Spleen (tissue), 11 donors: ENCODE measurements at regions not wholly inside any gene's neighbourhood (a gene's known extent, or its start where the extent isn't known, plus 50 kb on each side); places are given as distances from the start of the nearest gene placed in this dataset.

ENCODE experiments used
- DNase-seq: peaks from one replicate; pipeline ENCODE4 v3.0.0-alpha.2; 2020
- H3K27ac ChIP-seq, 8 donors: fragments of 200-600 bp; sonication (generic) in 7 of 8; 1 replicate in 4 of 8; 2 replicates in 4 of 8; pipeline versions ENCODE4 v1.5.0 to v1.8.0; 2016 to 2021; ENCODE audit warnings: inconsistent platforms in 4 of 8, mild to moderate bottlenecking in 4 of 8, moderate library complexity in 1 of 8
- H3K27me3 ChIP-seq, 7 donors: fragments of 200-600 bp; sonication (generic) in 6 of 7; replicated peaks in 1 of 7; 1 replicate in 4 of 7; 2 replicates in 3 of 7; pipeline versions ENCODE4 v1.5.0 to v1.8.0; 2016 to 2021; ENCODE audit warnings: inconsistent platforms in 3 of 7, mild to moderate bottlenecking in 1 of 7
- H3K36me3 ChIP-seq, 6 donors: fragments of 200-600 bp; sonication (generic) in 5 of 6; 1 replicate in 4 of 6; 2 replicates in 2 of 6; pipeline versions ENCODE4 v1.5.0 to v1.8.0; 2016 to 2021; ENCODE audit warnings: inconsistent platforms in 2 of 6
- H3K4me1 ChIP-seq, 6 donors: fragments of 200-600 bp; sonication (generic) in 5 of 6; 1 replicate in 3 of 6; 2 replicates in 3 of 6; pipeline versions ENCODE4 v1.5.0 to v1.8.0; 2016 to 2021; ENCODE audit warnings: inconsistent platforms in 3 of 6
- H3K4me3 ChIP-seq, 8 donors: fragments of 200-600 bp; sonication (generic) in 7 of 8; 1 replicate in 4 of 8; 2 replicates in 4 of 8; pipeline versions ENCODE4 v1.5.0 to v1.8.0; 2016 to 2021; ENCODE audit warnings: inconsistent platforms in 4 of 8, mild to moderate bottlenecking in 4 of 8, moderate library complexity in 2 of 8
- H3K9me3 ChIP-seq, 8 donors: fragments of 200-600 bp; sonication (generic) in 7 of 8; 1 replicate in 4 of 8; 2 replicates in 4 of 8; pipeline versions ENCODE4 v1.5.0 to v1.8.0; 2016 to 2021; ENCODE audit warnings: inconsistent platforms in 4 of 8
- POLR2A ChIP-seq, 3 donors: fragments of 450-650 bp; IDR thresholded peaks; one replicate each; pipeline ENCODE4 v1.5.1; 2017; ENCODE audit warnings: antibody characterized with exemption in 3 of 3, mild to moderate bottlenecking in 1 of 3
- POLR2AphosphoS5 ChIP-seq, 3 donors: sonication (generic); formaldehyde crosslinking; IDR thresholded peaks; one replicate each; pipeline ENCODE4 v1.5.1; 2017; ENCODE audit warnings: antibody characterized with exemption in 3 of 3
- WGBS, 5 donors: extraction: QIAGEN DNeasy Blood & Tissue Kit in 3 of 5; methylation state at CpG; one replicate each; pipeline versions ENCODE4 v1.1.5 to v1.1.7; 2013 to 2018; 5-methylcytosine and 5-hydroxymethylcytosine counted together
- intact Hi-C: fragments of 100-400 bp; cut with DNase I; formaldehyde crosslinking; loops from one replicate; pipeline ENCODE4 v1.15.0; 2023; ENCODE audit warnings: low total_unique reads
- TF ChIP-seq, protein P1 (sequence below), 11 experiments: fragments of 200-600 bp in 7 of 11; fragments of 450-650 bp in 4 of 11; sonication (generic) in 4 of 11; IDR thresholded peaks in 8 of 11; conservative IDR thresholded peaks in 3 of 11; 1 replicate in 7 of 11; 2 replicates in 4 of 11; pipeline versions ENCODE4 v1.4.0 to v1.8.0; 2016 to 2021; ENCODE audit warnings: antibody characterized with exemption in 11 of 11, inconsistent platforms in 4 of 11, mild to moderate bottlenecking in 1 of 11
- donor health status: healthy with polysubstance abuse.
- donor health status: DM: no; HTN: no; CAD: no; lungs with moderate emphysema.
- donor health status: DM: no; HTN: no; CAD: no.
- donor health status: Bipolar disorder and iron deficiency.
- donor health status: healthy.
- donor health status: DM: no; HTN: no; CAD: no.
- donor health status: DM: yes; HTN: yes; CAD: no.

DNA sequence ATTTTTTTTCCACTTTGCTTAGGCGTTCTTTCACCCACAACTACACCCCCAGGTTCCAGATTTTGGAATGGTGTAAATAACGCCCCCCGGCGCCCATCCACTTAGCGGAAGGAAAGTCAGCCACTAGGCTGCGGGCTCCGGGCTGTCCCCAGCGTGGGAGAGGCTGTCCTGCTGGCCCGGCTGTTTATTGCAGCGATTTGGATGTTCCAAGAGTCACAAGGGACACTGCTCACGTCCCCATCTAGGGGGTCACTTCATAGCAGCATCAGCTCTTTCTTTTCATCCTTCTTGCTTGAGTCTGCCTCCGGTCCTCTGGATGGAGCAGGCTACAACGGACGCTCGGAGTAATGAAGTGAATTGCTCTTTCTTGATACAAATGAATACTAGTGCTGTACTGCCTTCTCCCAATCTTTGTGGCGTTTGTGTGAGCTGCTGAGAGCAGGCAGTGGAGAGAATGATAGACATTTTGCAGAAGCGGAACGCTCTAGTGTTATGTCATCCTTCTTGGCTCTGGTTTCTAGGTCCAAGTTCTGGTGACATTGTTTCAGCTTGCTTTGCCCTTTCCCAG is 50.7 kb upstream of the PAIP2B start:
- WGBS, 5 donors: 2 to 6% (median 4%) methylated on average over 18 of the region's 18 CpGs
- peaks cover 12 to 30% (median 23%) of the 10 kb centered on the region in 6 donors for H3K4me1 ChIP-seq
- H3K27ac ChIP-seq: peak overlapping the region in 4 of 8 donors; percentile 21 to 71 (median 34)
- H3K27me3 ChIP-seq: peaks cover 0 to 81% (median 7%) of the 10 kb centered on the region in 7 donors
- no peaks in the 10 kb centered on the region for H3K9me3 ChIP-seq
- DNase-seq: peak; percentile 78
- intact Hi-C loops: no loop called here
- no peaks in the 10 kb centered on the region for H3K36me3 ChIP-seq
- TF ChIP-seq POLR2AphosphoS5 (IDR thresholded peaks at IDR 0.05): peak in 1 of 3 donors; percentile 6
- TF ChIP-seq, protein P1, sequence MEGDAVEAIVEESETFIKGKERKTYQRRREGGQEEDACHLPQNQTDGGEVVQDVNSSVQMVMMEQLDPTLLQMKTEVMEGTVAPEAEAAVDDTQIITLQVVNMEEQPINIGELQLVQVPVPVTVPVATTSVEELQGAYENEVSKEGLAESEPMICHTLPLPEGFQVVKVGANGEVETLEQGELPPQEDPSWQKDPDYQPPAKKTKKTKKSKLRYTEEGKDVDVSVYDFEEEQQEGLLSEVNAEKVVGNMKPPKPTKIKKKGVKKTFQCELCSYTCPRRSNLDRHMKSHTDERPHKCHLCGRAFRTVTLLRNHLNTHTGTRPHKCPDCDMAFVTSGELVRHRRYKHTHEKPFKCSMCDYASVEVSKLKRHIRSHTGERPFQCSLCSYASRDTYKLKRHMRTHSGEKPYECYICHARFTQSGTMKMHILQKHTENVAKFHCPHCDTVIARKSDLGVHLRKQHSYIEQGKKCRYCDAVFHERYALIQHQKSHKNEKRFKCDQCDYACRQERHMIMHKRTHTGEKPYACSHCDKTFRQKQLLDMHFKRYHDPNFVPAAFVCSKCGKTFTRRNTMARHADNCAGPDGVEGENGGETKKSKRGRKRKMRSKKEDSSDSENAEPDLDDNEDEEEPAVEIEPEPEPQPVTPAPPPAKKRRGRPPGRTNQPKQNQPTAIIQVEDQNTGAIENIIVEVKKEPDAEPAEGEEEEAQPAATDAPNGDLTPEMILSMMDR (IDR thresholded peaks at IDR 0.05 in 8 of 11, conservative IDR thresholded peaks at IDR 0.05 in 3 of 11): peak in 5 of 11 experiments; percentile 19 to 31 (median 26)
- no peak for TF ChIP-seq POLR2A (IDR thresholded peaks at IDR 0.05)
- H3K4me3 ChIP-seq: peak overlapping the region; percentile 51 to 88 (median 65)

DNA sequence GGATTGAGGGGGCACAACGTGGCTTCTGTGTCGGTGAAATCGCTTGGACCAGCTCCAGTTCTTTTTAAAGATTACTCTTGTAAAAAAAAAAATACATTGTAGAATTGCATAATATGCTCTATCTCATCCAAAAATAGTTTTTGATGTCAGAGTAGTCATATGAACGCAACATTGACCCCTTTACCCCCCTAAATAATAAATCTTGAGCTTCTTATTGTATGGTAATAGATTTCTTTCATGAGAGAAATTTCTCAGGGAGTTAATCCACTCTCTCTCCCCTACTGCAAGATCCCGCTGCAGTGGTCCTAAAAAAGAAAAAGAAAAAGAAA is 50.2 kb upstream of the PAIP2B start:
- Histone ChIP-seq H3K27me3 (peaks cover 0 to 81% (median 9%) of the 10 kb centered on the region in 7 donors), H3K9me3 (no peaks in the 10 kb centered on the region), H3K4me3 (peak overlapping the region; percentile 51 to 88 (median 65)), H3K27ac (peak overlapping the region in 6 of 8 donors; percentile 35 to 74 (median 65)), H3K36me3 (no peaks in the 10 kb centered on the region), H3K4me1 (peaks cover 12 to 30% (median 23%) of the 10 kb centered on the region in 6 donors)
- no peak for TF ChIP-seq POLR2AphosphoS5 (IDR thresholded peaks at IDR 0.05)
- TF ChIP-seq, protein P1 (IDR thresholded peaks at IDR 0.05 in 8 of 11, conservative IDR thresholded peaks at IDR 0.05 in 3 of 11): no peak
- no peak for TF ChIP-seq POLR2A (IDR thresholded peaks at IDR 0.05)
- intact Hi-C loops: no loop called here
- WGBS, 5 donors: 1 to 4% (median 3%) methylated on average over 5 of the region's 5 CpGs
- no peak for DNase-seq

DNA sequence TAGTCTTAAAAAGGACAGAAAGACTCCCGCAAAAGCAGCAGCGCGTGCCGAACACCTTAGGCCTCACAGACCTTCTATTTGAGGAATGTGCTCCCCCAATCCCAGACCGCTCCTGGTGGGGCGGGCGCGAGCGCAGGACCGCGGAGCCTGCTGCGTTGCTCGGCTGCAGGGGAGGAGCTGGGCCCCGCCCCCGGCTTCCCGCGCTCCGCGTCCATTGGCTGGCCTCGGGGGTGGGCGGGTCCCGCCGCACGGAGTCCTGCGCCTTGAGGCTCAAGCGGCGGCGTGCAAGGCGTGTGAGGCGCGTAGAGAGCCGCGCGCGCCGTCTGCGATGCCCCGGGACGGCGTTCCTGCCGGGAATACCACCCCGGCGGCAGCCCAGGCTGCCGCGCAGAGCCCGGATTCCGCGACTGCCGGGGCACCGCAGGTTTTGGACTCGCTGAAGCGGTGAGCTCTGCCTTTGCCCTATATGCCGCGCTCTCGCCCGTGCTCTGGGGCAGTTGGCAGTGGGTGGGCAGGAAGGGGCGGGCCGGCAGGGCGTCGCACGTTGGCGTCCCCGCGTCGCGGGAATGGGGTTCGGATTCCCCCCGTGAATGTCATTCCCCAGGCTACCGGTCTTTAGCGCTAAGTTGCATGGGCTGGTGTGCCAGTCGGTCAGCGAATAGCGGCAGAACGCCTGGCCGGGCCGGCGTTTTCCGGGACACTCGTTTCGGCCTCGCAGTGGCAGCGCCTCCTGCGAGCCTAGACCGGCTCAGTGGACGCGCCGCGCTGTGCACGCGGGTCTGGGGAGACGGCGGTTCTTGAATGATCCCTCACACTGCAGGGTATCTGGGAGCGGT is 49.6 kb upstream of the PAIP2B start:
- Histone ChIP-seq H3K27me3 (peaks cover 0 to 82% (median 9%) of the 10 kb centered on the region in 7 donors), H3K4me1 (peaks cover 12 to 30% (median 23%) of the 10 kb centered on the region in 6 donors), H3K4me3 (peak overlapping the region; percentile 51 to 88 (median 65)), H3K27ac (peak overlapping the region in 6 of 8 donors; percentile 35 to 74 (median 65)), H3K9me3 (no peaks in the 10 kb centered on the region), H3K36me3 (no peaks in the 10 kb centered on the region)
- WGBS, 5 donors: 0 to 3% (median 0%) methylated on average over 29 to 93 of the region's 93 CpGs
- intact Hi-C loops: no loop called here
- DNase-seq: peak; percentile 95
- peak; percentile 32 to 78 (median 74) for TF ChIP-seq POLR2AphosphoS5 (IDR thresholded peaks at IDR 0.05)
- TF ChIP-seq POLR2A (IDR thresholded peaks at IDR 0.05): no peak
- TF ChIP-seq, protein P1 (IDR thresholded peaks at IDR 0.05 in 8 of 11, conservative IDR thresholded peaks at IDR 0.05 in 3 of 11): peak in 2 of 11 experiments; percentile 32 to 33
